Stimulated activated CD4-positive, alpha-beta T cell treated with anti-CD3 and anti-CD28 coated beads, TNF-alpha, amount 100 ng/mL, for 48 hours (primary cell): ENCODE measurements at regions not wholly inside any gene's neighbourhood (a gene's known extent, or its start where the extent isn't known, plus 50 kb on each side); places are given as distances from the start of the nearest gene placed in this dataset.
A peak's percentile ranks its signal among the peaks of the same experiment; 100 is the strongest.
"Not testable (repeated sequence)": the region's sequence is repeated elsewhere in the genome, so short reads cannot be mapped to it uniquely, and the experiment has no call there.

ENCODE experiments used
- DNase-seq, 3 donors: peaks; one replicate each; pipeline ENCODE4 v3.0.0-alpha.2; 2020; ENCODE audit warnings: low read depth in 3 of 3

GRCh38 chr12:54799966-54800365 is 54.4 kb upstream of the MUCL1 start:
- not testable (repeated sequence) for DNase-seq

- DNase-seq: no peak
Observed at GRCh38 chr12:54798651-54799050, 55.7 kb upstream of the MUCL1 start.

- no peak for DNase-seq
Observed at GRCh38 chr12:54796991-54797390, 57.3 kb upstream of the MUCL1 start.

GRCh38 chr12:54795644-54796043 is 58.7 kb upstream of the MUCL1 start:
- DNase-seq: no peak

- DNase-seq: no peak
Observed at GRCh38 chr12:54786081-54786480, 68.2 kb upstream of the MUCL1 start.

- no peak for DNase-seq
Observed at GRCh38 chr12:54784115-54784514, 70.2 kb upstream of the MUCL1 start.

GRCh38 chr12:54777031-54777430 is 77.3 kb upstream of the MUCL1 start:
- DNase-seq: not testable (repeated sequence)

GRCh38 chr12:54773593-54773992 is 80.7 kb upstream of the MUCL1 start:
- DNase-seq: no peak

- DNase-seq: no peak
Observed at GRCh38 chr12:54765652-54766051, 88.7 kb upstream of the MUCL1 start.

- no peak for DNase-seq
Observed at GRCh38 chr12:54762390-54762789, 91.9 kb upstream of the MUCL1 start.

GRCh38 chr12:54759751-54760150 is 94.6 kb upstream of the MUCL1 start:
- peak in 1 of 3 donors; percentile 1 for DNase-seq

- DNase-seq: no peak
Observed at GRCh38 chr12:54751493-54751892, 102.8 kb upstream of the MUCL1 start.

GRCh38 chr12:54749191-54749818 is 101.1 kb upstream of the DCD start:
- DNase-seq: peak in 2 of 3 donors; percentile 9 to 34

GRCh38 chr12:54744590-54744989 is 96.4 kb upstream of the DCD start:
- no peak for DNase-seq

GRCh38 chr12:54740882-54741281 is 92.7 kb upstream of the DCD start:
- DNase-seq: no peak

GRCh38 chr12:54736549-54736948 is 88.4 kb upstream of the DCD start:
- DNase-seq: no peak

- no peak for DNase-seq
Observed at GRCh38 chr12:54734196-54734950, 86.2 kb upstream of the DCD start.

- DNase-seq: no peak
Observed at GRCh38 chr12:54725233-54725843, 77.2 kb upstream of the DCD start.

GRCh38 chr12:54723379-54724256 is 75.5 kb upstream of the DCD start:
- peak in 1 of 3 donors; percentile 6 for DNase-seq

- DNase-seq: no peak
Observed at GRCh38 chr12:54721312-54721711, 73.1 kb upstream of the DCD start.

- DNase-seq: no peak
Observed at GRCh38 chr12:54719691-54720090, 71.5 kb upstream of the DCD start.

GRCh38 chr12:54716261-54716660 is 68.1 kb upstream of the DCD start:
- DNase-seq: no peak
